GM23338 (cell line): ENCODE measurements at regions not wholly inside any gene's neighbourhood (a gene's known extent, or its start where the extent isn't known, plus 50 kb on each side); places are given as distances from the start of the nearest gene placed in this dataset.

Source experiments
- ATAC-seq: fragments of 200-7000 bp; cut with Tn5 transposase; 3 replicates; pipeline ENCODE4 v1.9.1; 2020
- DNase-seq: peaks from one replicate; pipeline ENCODE4 v3.0.0-alpha.2; 2015; ENCODE audit warnings: low spot score
- H2AFZ ChIP-seq: fragments of 200-600 bp; sonication (generic); 2 replicates; pipeline ENCODE4 v1.8.0; 2016; ENCODE audit warnings: antibody characterized with exemption, mild to moderate bottlenecking, moderate library complexity
- H3F3A ChIP-seq: fragments of 200-600 bp; sonication (generic); replicated peaks from 2 replicates; pipeline ENCODE4 v1.8.0; 2017; ENCODE audit warnings: antibody characterized with exemption, mixed run types, low read depth
- H3K27ac ChIP-seq: fragments of 200-600 bp; sonication (generic); 2 replicates; pipeline ENCODE4 v1.6.1; 2016; ENCODE audit warnings: low read depth
- H3K27me3 ChIP-seq: fragments of 200-600 bp; sonication (generic); 2 replicates; pipeline ENCODE4 v1.8.0; 2016; ENCODE audit warnings: mild to moderate bottlenecking, mixed run types, moderate library complexity; ENCODE audit not compliant: insufficient read depth
- H3K36me3 ChIP-seq: fragments of 200-600 bp; sonication (generic); 2 replicates; pipeline ENCODE4 v1.8.0; 2016; ENCODE audit warnings: mild to moderate bottlenecking; ENCODE audit not compliant: insufficient read depth
- H3K4me1 ChIP-seq: fragments of 200-600 bp; sonication (generic); 2 replicates; pipeline ENCODE4 v1.8.0; 2016; ENCODE audit warnings: mild to moderate bottlenecking, moderate library complexity; ENCODE audit not compliant: insufficient read depth
- H3K4me2 ChIP-seq: fragments of 200-600 bp; sonication (generic); 2 replicates; pipeline ENCODE4 v1.7.1; 2017; ENCODE audit warnings: mixed run types
- H3K4me3 ChIP-seq: fragments of 200-600 bp; sonication (generic); 2 replicates; pipeline ENCODE4 v1.6.1; 2016; ENCODE audit warnings: mixed run types
- H3K79me2 ChIP-seq: fragments of 200-600 bp; sonication (generic); replicated peaks from 2 replicates; pipeline ENCODE4 v1.8.0; 2017; ENCODE audit warnings: mild to moderate bottlenecking; ENCODE audit not compliant: insufficient read depth
- H3K9me2 ChIP-seq: fragments of 200-600 bp; sonication (generic); 2 replicates; pipeline ENCODE4 v1.8.0; 2017; ENCODE audit not compliant: insufficient read depth
- H4K20me1 ChIP-seq: fragments of 200-600 bp; sonication (generic); replicated peaks from 2 replicates; pipeline ENCODE4 v1.8.0; 2017; ENCODE audit warnings: mild to moderate bottlenecking; ENCODE audit not compliant: insufficient read depth
- H3K27ac Mint-ChIP-seq: 2 replicates; pipeline ENCODE4 v1.8.0; 2020; ENCODE audit warnings: inconsistent platforms, mild to moderate bottlenecking, moderate library complexity, mixed read lengths
- H3K27me3 Mint-ChIP-seq: 3 replicates; pipeline ENCODE4 v1.8.0; 2022; ENCODE audit warnings: low read depth, mild to moderate bottlenecking, moderate library complexity, mixed read lengths, inconsistent platforms; ENCODE audit not compliant: insufficient read depth, poor library complexity
- H3K36me3 Mint-ChIP-seq: 3 replicates; pipeline ENCODE4 v1.8.0; 2021; ENCODE audit warnings: low read depth, mild to moderate bottlenecking, inconsistent platforms, moderate library complexity, mixed read lengths
- H3K4me1 Mint-ChIP-seq: 3 replicates; pipeline ENCODE4 v1.8.0; 2020; ENCODE audit warnings: mild to moderate bottlenecking, inconsistent platforms, mixed read lengths
- H3K4me3 Mint-ChIP-seq: 3 replicates; pipeline ENCODE4 v1.8.0; 2021; ENCODE audit warnings: moderate library complexity, mild to moderate bottlenecking, inconsistent platforms, mixed read lengths
- H3K9me3 Mint-ChIP-seq: 3 replicates; pipeline ENCODE4 v1.8.0; 2020; ENCODE audit warnings: moderate library complexity, mild to moderate bottlenecking, inconsistent platforms, mixed read lengths
- CREB1 ChIP-seq: fragments of 250-450 bp; sonication (Bioruptor Pico); IDR thresholded peaks from 2 replicates; pipeline ENCODE4 v1.5.0; 2020; ENCODE audit warnings: low read depth, mild to moderate bottlenecking, moderate library complexity
- EZH2 ChIP-seq: fragments of 200-600 bp; sonication (generic); IDR thresholded peaks from one replicate; pipeline ENCODE4 v1.8.0; 2017; ENCODE audit warnings: antibody characterized with exemption, mild to moderate bottlenecking, low read depth; ENCODE audit not compliant: unreplicated experiment
- EZH2phosphoT487 ChIP-seq: fragments of 200-600 bp; sonication (generic); IDR thresholded peaks from one replicate; pipeline ENCODE4 v1.8.1; 2018; ENCODE audit warnings: antibody characterized with exemption; ENCODE audit not compliant: unreplicated experiment
- JUNB ChIP-seq: IDR thresholded peaks from one replicate; pipeline ENCODE4 v1.6.1; 2016; ENCODE audit warnings: antibody characterized with exemption; ENCODE audit not compliant: unreplicated experiment
- NANOG ChIP-seq: IDR thresholded peaks from 2 replicates; pipeline ENCODE4 v1.6.1; 2016; ENCODE audit warnings: antibody characterized with exemption, borderline replicate concordance
- POLR2AphosphoS5 ChIP-seq: IDR thresholded peaks from 2 replicates; pipeline ENCODE4 v1.6.1; 2016; ENCODE audit warnings: antibody characterized with exemption, low read depth
- STAT1 ChIP-seq: IDR thresholded peaks from one replicate; pipeline ENCODE4 v1.6.1; 2016; ENCODE audit warnings: antibody characterized with exemption; ENCODE audit not compliant: unreplicated experiment
- ZNF114 ChIP-seq: fragments of 250-450 bp; sonication (Bioruptor Pico); IDR thresholded peaks from 2 replicates; pipeline ENCODE4 v1.5.0; 2020; ENCODE audit warnings: mild to moderate bottlenecking, moderate library complexity
- ZNF331 ChIP-seq: fragments of 250-450 bp; sonication (Bioruptor Pico); IDR thresholded peaks from 2 replicates; pipeline ENCODE4 v1.5.0; 2020; ENCODE audit warnings: low read depth, mild to moderate bottlenecking, moderate library complexity
- TF ChIP-seq, protein P1 (sequence below): IDR thresholded peaks from 2 replicates; pipeline ENCODE4 v1.6.1; 2016; ENCODE audit warnings: antibody characterized with exemption
- TF ChIP-seq, protein P2 (sequence below): IDR thresholded peaks from one replicate; pipeline ENCODE4 v1.6.1; 2018; ENCODE audit warnings: antibody characterized with exemption; ENCODE audit not compliant: unreplicated experiment
- TF ChIP-seq, protein P3 (sequence below): fragments of 250-450 bp; sonication (Bioruptor Pico); IDR thresholded peaks from 2 replicates; pipeline ENCODE4 v1.5.0; 2020; ENCODE audit warnings: mild to moderate bottlenecking, moderate library complexity
- TF ChIP-seq, protein P4 (sequence below), 2 experiments: fragments of 200-600 bp in 1 of 2; sonication (generic) in 1 of 2; conservative IDR thresholded peaks; 2 replicates each; pipeline versions ENCODE4 v1.5.1 to v1.6.1; 2016 to 2017; ENCODE audit warnings: antibody characterized with exemption in 2 of 2, low read depth in 2 of 2, mild to moderate bottlenecking in 2 of 2, moderate library complexity in 1 of 2

DNA sequence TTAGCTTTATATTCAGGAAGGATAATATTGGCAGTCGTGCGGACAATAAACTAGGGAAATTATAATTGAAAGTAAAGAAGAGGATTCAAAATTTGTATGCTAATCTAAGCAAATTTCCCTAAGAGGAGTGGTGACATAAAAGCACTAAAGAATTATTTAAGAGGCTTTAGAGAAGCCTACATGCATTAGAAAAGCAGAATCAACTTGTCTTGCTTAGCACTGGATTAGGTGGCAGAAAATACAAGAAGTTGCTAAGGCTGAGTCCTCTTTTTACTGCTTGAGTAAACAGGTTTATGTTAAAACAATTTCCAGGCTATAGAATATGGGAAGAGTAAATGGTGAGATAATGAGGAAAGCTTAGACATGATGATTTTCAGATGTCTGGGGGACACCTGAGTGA lies 991.5 kb downstream of the PCDH18 start:
- no peak overlapping the region for H3K4me3 Mint-ChIP-seq
- H3K9me3 Mint-ChIP-seq: no peaks in the 10 kb centered on the region
- no peak overlapping the region for H3K4me2 ChIP-seq
- H4K20me1 ChIP-seq: no peaks in the 10 kb centered on the region
- H3K4me1 Mint-ChIP-seq: peaks cover 27% of the 10 kb centered on the region
- DNase-seq: no peak
- H3K9me2 ChIP-seq: no peaks in the 10 kb centered on the region
- H3K4me3 ChIP-seq: no peak overlapping the region
- H3K36me3 Mint-ChIP-seq: no peaks in the 10 kb centered on the region
- ATAC-seq: no peak
- H3K27me3 Mint-ChIP-seq: no peaks in the 10 kb centered on the region
- H3K36me3 ChIP-seq: no peaks in the 10 kb centered on the region
- H3K27ac ChIP-seq: no peak overlapping the region
- H3K27me3 ChIP-seq: peaks cover 32% of the 10 kb centered on the region
- no peak for TF ChIP-seq ZNF331 (CRISPR knock-in tag)
- TF ChIP-seq STAT1: no peak
- TF ChIP-seq JUNB: no peak
- TF ChIP-seq ZNF114 (CRISPR knock-in tag): no peak
- no peak for TF ChIP-seq NANOG
- TF ChIP-seq EZH2phosphoT487: no peak
- no peak for TF ChIP-seq CREB1 (CRISPR knock-in tag)
- TF ChIP-seq, protein P1, sequence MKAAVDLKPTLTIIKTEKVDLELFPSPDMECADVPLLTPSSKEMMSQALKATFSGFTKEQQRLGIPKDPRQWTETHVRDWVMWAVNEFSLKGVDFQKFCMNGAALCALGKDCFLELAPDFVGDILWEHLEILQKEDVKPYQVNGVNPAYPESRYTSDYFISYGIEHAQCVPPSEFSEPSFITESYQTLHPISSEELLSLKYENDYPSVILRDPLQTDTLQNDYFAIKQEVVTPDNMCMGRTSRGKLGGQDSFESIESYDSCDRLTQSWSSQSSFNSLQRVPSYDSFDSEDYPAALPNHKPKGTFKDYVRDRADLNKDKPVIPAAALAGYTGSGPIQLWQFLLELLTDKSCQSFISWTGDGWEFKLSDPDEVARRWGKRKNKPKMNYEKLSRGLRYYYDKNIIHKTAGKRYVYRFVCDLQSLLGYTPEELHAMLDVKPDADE: no peak
- TF ChIP-seq, protein P2, sequence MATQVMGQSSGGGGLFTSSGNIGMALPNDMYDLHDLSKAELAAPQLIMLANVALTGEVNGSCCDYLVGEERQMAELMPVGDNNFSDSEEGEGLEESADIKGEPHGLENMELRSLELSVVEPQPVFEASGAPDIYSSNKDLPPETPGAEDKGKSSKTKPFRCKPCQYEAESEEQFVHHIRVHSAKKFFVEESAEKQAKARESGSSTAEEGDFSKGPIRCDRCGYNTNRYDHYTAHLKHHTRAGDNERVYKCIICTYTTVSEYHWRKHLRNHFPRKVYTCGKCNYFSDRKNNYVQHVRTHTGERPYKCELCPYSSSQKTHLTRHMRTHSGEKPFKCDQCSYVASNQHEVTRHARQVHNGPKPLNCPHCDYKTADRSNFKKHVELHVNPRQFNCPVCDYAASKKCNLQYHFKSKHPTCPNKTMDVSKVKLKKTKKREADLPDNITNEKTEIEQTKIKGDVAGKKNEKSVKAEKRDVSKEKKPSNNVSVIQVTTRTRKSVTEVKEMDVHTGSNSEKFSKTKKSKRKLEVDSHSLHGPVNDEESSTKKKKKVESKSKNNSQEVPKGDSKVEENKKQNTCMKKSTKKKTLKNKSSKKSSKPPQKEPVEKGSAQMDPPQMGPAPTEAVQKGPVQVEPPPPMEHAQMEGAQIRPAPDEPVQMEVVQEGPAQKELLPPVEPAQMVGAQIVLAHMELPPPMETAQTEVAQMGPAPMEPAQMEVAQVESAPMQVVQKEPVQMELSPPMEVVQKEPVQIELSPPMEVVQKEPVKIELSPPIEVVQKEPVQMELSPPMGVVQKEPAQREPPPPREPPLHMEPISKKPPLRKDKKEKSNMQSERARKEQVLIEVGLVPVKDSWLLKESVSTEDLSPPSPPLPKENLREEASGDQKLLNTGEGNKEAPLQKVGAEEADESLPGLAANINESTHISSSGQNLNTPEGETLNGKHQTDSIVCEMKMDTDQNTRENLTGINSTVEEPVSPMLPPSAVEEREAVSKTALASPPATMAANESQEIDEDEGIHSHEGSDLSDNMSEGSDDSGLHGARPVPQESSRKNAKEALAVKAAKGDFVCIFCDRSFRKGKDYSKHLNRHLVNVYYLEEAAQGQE: no peak
- no peak for TF ChIP-seq POLR2AphosphoS5
- TF ChIP-seq EZH2: no peak
- TF ChIP-seq, protein P3, sequence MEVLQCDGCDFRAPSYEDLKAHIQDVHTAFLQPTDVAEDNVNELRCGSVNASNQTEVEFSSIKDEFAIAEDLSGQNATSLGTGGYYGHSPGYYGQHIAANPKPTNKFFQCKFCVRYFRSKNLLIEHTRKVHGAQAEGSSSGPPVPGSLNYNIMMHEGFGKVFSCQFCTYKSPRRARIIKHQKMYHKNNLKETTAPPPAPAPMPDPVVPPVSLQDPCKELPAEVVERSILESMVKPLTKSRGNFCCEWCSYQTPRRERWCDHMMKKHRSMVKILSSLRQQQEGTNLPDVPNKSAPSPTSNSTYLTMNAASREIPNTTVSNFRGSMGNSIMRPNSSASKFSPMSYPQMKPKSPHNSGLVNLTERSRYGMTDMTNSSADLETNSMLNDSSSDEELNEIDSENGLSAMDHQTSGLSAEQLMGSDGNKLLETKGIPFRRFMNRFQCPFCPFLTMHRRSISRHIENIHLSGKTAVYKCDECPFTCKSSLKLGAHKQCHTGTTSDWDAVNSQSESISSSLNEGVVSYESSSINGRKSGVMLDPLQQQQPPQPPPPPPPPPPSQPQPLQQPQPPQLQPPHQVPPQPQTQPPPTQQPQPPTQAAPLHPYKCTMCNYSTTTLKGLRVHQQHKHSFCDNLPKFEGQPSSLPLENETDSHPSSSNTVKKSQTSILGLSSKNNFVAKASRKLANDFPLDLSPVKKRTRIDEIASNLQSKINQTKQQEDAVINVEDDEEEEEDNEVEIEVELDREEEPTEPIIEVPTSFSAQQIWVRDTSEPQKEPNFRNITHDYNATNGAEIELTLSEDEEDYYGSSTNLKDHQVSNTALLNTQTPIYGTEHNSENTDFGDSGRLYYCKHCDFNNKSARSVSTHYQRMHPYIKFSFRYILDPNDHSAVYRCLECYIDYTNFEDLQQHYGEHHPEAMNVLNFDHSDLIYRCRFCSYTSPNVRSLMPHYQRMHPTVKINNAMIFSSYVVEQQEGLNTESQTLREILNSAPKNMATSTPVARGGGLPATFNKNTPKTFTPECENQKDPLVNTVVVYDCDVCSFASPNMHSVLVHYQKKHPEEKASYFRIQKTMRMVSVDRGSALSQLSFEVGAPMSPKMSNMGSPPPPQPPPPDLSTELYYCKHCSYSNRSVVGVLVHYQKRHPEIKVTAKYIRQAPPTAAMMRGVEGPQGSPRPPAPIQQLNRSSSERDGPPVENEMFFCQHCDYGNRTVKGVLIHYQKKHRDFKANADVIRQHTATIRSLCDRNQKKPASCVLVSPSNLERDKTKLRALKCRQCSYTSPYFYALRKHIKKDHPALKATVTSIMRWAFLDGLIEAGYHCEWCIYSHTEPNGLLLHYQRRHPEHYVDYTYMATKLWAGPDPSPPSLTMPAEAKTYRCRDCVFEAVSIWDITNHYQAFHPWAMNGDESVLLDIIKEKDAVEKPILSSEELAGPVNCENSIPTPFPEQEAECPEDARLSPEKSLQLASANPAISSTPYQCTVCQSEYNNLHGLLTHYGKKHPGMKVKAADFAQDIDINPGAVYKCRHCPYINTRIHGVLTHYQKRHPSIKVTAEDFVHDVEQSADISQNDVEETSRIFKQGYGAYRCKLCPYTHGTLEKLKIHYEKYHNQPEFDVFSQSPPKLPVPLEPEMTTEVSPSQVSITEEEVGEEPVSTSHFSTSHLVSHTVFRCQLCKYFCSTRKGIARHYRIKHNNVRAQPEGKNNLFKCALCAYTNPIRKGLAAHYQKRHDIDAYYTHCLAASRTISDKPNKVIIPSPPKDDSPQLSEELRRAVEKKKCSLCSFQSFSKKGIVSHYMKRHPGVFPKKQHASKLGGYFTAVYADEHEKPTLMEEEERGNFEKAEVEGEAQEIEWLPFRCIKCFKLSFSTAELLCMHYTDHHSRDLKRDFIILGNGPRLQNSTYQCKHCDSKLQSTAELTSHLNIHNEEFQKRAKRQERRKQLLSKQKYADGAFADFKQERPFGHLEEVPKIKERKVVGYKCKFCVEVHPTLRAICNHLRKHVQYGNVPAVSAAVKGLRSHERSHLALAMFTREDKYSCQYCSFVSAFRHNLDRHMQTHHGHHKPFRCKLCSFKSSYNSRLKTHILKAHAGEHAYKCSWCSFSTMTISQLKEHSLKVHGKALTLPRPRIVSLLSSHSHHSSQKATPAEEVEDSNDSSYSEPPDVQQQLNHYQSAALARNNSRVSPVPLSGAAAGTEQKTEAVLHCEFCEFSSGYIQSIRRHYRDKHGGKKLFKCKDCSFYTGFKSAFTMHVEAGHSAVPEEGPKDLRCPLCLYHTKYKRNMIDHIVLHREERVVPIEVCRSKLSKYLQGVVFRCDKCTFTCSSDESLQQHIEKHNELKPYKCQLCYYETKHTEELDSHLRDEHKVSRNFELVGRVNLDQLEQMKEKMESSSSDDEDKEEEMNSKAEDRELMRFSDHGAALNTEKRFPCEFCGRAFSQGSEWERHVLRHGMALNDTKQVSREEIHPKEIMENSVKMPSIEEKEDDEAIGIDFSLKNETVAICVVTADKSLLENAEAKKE (CRISPR knock-in tag): no peak
- TF ChIP-seq, protein P4, sequence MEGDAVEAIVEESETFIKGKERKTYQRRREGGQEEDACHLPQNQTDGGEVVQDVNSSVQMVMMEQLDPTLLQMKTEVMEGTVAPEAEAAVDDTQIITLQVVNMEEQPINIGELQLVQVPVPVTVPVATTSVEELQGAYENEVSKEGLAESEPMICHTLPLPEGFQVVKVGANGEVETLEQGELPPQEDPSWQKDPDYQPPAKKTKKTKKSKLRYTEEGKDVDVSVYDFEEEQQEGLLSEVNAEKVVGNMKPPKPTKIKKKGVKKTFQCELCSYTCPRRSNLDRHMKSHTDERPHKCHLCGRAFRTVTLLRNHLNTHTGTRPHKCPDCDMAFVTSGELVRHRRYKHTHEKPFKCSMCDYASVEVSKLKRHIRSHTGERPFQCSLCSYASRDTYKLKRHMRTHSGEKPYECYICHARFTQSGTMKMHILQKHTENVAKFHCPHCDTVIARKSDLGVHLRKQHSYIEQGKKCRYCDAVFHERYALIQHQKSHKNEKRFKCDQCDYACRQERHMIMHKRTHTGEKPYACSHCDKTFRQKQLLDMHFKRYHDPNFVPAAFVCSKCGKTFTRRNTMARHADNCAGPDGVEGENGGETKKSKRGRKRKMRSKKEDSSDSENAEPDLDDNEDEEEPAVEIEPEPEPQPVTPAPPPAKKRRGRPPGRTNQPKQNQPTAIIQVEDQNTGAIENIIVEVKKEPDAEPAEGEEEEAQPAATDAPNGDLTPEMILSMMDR (conservative IDR thresholded peaks at IDR 0.05; ENCODE audit: low read depth in 2 of 2): no peak
- peaks cover 17% of the 10 kb centered on the region for H3K4me1 ChIP-seq
- H2AFZ ChIP-seq: no peak overlapping the region
- H3K27ac Mint-ChIP-seq: no peak overlapping the region
- H3F3A ChIP-seq: no peaks in the 10 kb centered on the region
- H3K79me2 ChIP-seq: no peaks in the 10 kb centered on the region
